OCI-LY7 (cell line): ENCODE measurements at regions not wholly inside any gene's neighbourhood (a gene's known extent, or its start where the extent isn't known, plus 50 kb on each side); places are given as distances from the start of the nearest gene placed in this dataset.

ENCODE experiments used
- BruUV-seq: library from RNA; stranded (reverse); fragments of 400-500 nt; replicated peaks from 2 replicates; lab custom pipeline; 2021; lab: Mats Ljungman, UMichigan
- CTCF ChIA-PET: fragments of 300-600 bp; sonication (Branson Sonifier 250); formaldehyde crosslinking; loops from one replicate; lab custom pipeline; 2022; ENCODE audit warnings: antibody characterized with exemption; ENCODE audit not compliant: unreplicated experiment; lab: Charles Lee
- POLR2A ChIA-PET: fragments of 300-600 bp; sonication (Branson Sonifier 250); formaldehyde crosslinking; loops from one replicate; lab custom pipeline; 2022; ENCODE audit warnings: antibody characterized with exemption; lab: Charles Lee
- DNase-seq: peaks from one replicate; pipeline ENCODE4 v3.0.0-alpha.2; 2015; ENCODE audit warnings: low spot score
- H2AFZ ChIP-seq: fragments of 200-600 bp; sonication (generic), shearing (Covaris generic); 2 replicates; pipeline ENCODE4 v1.6.1; 2014; ENCODE audit warnings: mild to moderate bottlenecking, antibody characterized with exemption, low read length, moderate library complexity
- H3K27ac ChIP-seq: fragments of 200-600 bp; sonication (generic); 2 replicates; pipeline ENCODE4 v1.5.1; 2014; ENCODE audit warnings: mixed run types, low read depth, mild to moderate bottlenecking, moderate library complexity, low read length, inconsistent platforms; ENCODE audit not compliant: poor library complexity, severe bottlenecking
- H3K36me3 ChIP-seq: fragments of 200-600 bp; sonication (generic); 2 replicates; pipeline ENCODE4 v1.6.1; 2014; ENCODE audit warnings: mild to moderate bottlenecking, antibody characterized with exemption, low read length, moderate library complexity, mixed read lengths; ENCODE audit not compliant: insufficient read depth
- H3K4me1 ChIP-seq: fragments of 200-600 bp; sonication (generic); 2 replicates; pipeline ENCODE4 v1.5.1; 2014; ENCODE audit warnings: mild to moderate bottlenecking, low read length; ENCODE audit not compliant: insufficient read depth, poor library complexity, severe bottlenecking
- H3K4me2 ChIP-seq: fragments of 200-600 bp; sonication (generic); 2 replicates; pipeline ENCODE4 v1.6.1; 2014; ENCODE audit warnings: mild to moderate bottlenecking, low read length
- H3K4me3 ChIP-seq: fragments of 200-600 bp; sonication (generic); 2 replicates; pipeline ENCODE4 v1.5.1; 2014; ENCODE audit warnings: mild to moderate bottlenecking, low read depth, low read length; ENCODE audit not compliant: poor library complexity, severe bottlenecking
- H3K79me2 ChIP-seq: fragments of 200-600 bp; sonication (generic); 2 replicates; pipeline ENCODE4 v1.6.1; 2016; ENCODE audit warnings: low read depth, mild to moderate bottlenecking, low read length, moderate library complexity, mixed read lengths; ENCODE audit not compliant: insufficient read depth
- H3K9me2 ChIP-seq: fragments of 200-600 bp; sonication (generic); 2 replicates; pipeline ENCODE4 v1.6.1; 2016; ENCODE audit warnings: mild to moderate bottlenecking, low read length, mixed read lengths; ENCODE audit not compliant: insufficient read depth
- H3K9me3 ChIP-seq: fragments of 200-600 bp; sonication (generic); 2 replicates; pipeline ENCODE4 v1.6.1; 2014; ENCODE audit warnings: mild to moderate bottlenecking, mixed run types, low read length, mixed read lengths
- H4K20me1 ChIP-seq: fragments of 200-600 bp; sonication (generic); 2 replicates; pipeline ENCODE4 v1.6.1; 2014; ENCODE audit warnings: mild to moderate bottlenecking, antibody characterized with exemption, low read length, moderate library complexity, mixed read lengths; ENCODE audit not compliant: insufficient read depth
- CTCF ChIP-seq: fragments of 200-600 bp; sonication (generic); conservative IDR thresholded peaks from 2 replicates; pipeline ENCODE4 v1.5.1; 2014; ENCODE audit warnings: mild to moderate bottlenecking, antibody characterized with exemption, low read length, moderate library complexity, mixed read lengths
- EZH2phosphoT487 ChIP-seq: fragments of 200-600 bp; sonication (generic); IDR thresholded peaks from 2 replicates; pipeline ENCODE4 v1.6.1; 2018; ENCODE audit warnings: low read depth, borderline replicate concordance, mild to moderate bottlenecking, mixed run types, antibody characterized with exemption, low read length, moderate library complexity, mixed read lengths
- intact Hi-C: fragments of 100-400 bp; cut with micrococcal nuclease; formaldehyde crosslinking; loops from one replicate; pipeline ENCODE4 v1.10.0; 2022; ENCODE audit not compliant: unreplicated experiment

GRCh38 chr22:27480487-27480886 is 321.1 kb downstream of the MN1 start:
- H3K4me3 ChIP-seq, result no peak overlapping the region
- TF ChIP-seq EZH2phosphoT487 (no peak), CTCF (no peak)
- no peaks in the 10 kb centered on the region for H3K79me2 ChIP-seq
- no peak overlapping the region for H3K27ac ChIP-seq
- no peaks in the 10 kb centered on the region for H3K36me3 ChIP-seq
- no peaks in the 10 kb centered on the region for H3K4me1 ChIP-seq
- H3K9me3 ChIP-seq, result no peaks in the 10 kb centered on the region
- ChIA-PET POLR2A (no interaction called here), CTCF (no interaction called here)
- intact Hi-C loops, result no loop called here
- H2AFZ ChIP-seq, result no peak overlapping the region
- no peaks in the 10 kb centered on the region for H4K20me1 ChIP-seq
- no peaks in the 10 kb centered on the region for H3K9me2 ChIP-seq
- H3K4me2 ChIP-seq, result no peak overlapping the region
- BruUV-seq, result no TSS peak
- DNase-seq, result no peak

GRCh38 chr22:27482402-27482801 is 319.2 kb downstream of the MN1 start:
- Histone ChIP-seq H3K36me3 (no peaks in the 10 kb centered on the region), H3K4me1 (no peaks in the 10 kb centered on the region), H3K27ac (no peak overlapping the region), H4K20me1 (no peaks in the 10 kb centered on the region), H3K4me3 (no peak overlapping the region), H3K9me2 (no peaks in the 10 kb centered on the region), H3K79me2 (no peaks in the 10 kb centered on the region), H2AFZ (no peak overlapping the region), H3K9me3 (no peaks in the 10 kb centered on the region), H3K4me2 (no peak overlapping the region)
- ChIA-PET POLR2A (no interaction called here), CTCF (no interaction called here)
- TF ChIP-seq CTCF (no peak), EZH2phosphoT487 (no peak)
- no peak for DNase-seq
- BruUV-seq, result no TSS peak
- intact Hi-C loops, result no loop called here

- no TSS peak for BruUV-seq
- ChIA-PET CTCF (no interaction called here), POLR2A (no interaction called here)
- Histone ChIP-seq H3K36me3 (no peaks in the 10 kb centered on the region), H3K79me2 (no peaks in the 10 kb centered on the region), H3K4me2 (no peak overlapping the region), H3K4me1 (no peaks in the 10 kb centered on the region), H3K9me3 (no peaks in the 10 kb centered on the region), H3K9me2 (no peaks in the 10 kb centered on the region), H3K4me3 (no peak overlapping the region), H3K27ac (no peak overlapping the region), H2AFZ (no peak overlapping the region), H4K20me1 (no peaks in the 10 kb centered on the region)
- DNase-seq, result no peak
- intact Hi-C loops, result no loop called here
- no peak for TF ChIP-seq CTCF
Observed at GRCh38 chr22:27483095-27483785, 318.3 kb downstream of the MN1 start.
